ENCODE measurements at regions not wholly inside any gene's neighbourhood (a gene's known extent, or its start where the extent isn't known, plus 50 kb on each side); places are given as distances from the start of the nearest gene placed in this dataset.

- TF ChIP-seq POLR2A (IDR thresholded peaks at IDR 0.05) = no peak
- TF ChIP-seq, protein P1, sequence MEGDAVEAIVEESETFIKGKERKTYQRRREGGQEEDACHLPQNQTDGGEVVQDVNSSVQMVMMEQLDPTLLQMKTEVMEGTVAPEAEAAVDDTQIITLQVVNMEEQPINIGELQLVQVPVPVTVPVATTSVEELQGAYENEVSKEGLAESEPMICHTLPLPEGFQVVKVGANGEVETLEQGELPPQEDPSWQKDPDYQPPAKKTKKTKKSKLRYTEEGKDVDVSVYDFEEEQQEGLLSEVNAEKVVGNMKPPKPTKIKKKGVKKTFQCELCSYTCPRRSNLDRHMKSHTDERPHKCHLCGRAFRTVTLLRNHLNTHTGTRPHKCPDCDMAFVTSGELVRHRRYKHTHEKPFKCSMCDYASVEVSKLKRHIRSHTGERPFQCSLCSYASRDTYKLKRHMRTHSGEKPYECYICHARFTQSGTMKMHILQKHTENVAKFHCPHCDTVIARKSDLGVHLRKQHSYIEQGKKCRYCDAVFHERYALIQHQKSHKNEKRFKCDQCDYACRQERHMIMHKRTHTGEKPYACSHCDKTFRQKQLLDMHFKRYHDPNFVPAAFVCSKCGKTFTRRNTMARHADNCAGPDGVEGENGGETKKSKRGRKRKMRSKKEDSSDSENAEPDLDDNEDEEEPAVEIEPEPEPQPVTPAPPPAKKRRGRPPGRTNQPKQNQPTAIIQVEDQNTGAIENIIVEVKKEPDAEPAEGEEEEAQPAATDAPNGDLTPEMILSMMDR (IDR thresholded peaks at IDR 0.05) = no peak
These were observed 410.6 kb upstream of the DAB2 start for GRCh38 chr5:39835371-39835770.
